Memory B cell (primary cell): ENCODE measurements at regions not wholly inside any gene's neighbourhood (a gene's known extent, or its start where the extent isn't known, plus 50 kb on each side); places are given as distances from the start of the nearest gene placed in this dataset.
"Not testable (repeated sequence)": the region's sequence is repeated elsewhere in the genome, so short reads cannot be mapped to it uniquely, and the experiment has no call there.

ENCODE experiments used
- ATAC-seq: fragments of 150-1000 bp; cut with Tn5 transposase; 2 replicates; pipeline ENCODE4 v1.10.0; 2021; ENCODE audit warnings: low read depth, mild to moderate bottlenecking, moderate library complexity
- DNase-seq, 2 donors: peaks; one replicate each; pipeline ENCODE4 v3.0.0; 2022; ENCODE audit warnings: low spot score in 2 of 2
- H3K27ac Mint-ChIP-seq: one replicate; pipeline ENCODE4 v1.8.0; 2022; ENCODE audit warnings: mild to moderate bottlenecking, moderate library complexity, mixed read lengths
- H3K27me3 Mint-ChIP-seq: one replicate; pipeline ENCODE4 v1.8.0; 2022; ENCODE audit warnings: mixed read lengths
- H3K36me3 Mint-ChIP-seq: one replicate; pipeline ENCODE4 v1.8.0; 2022; ENCODE audit warnings: mild to moderate bottlenecking, mixed read lengths
- H3K4me1 Mint-ChIP-seq: one replicate; pipeline ENCODE4 v1.8.0; 2022; ENCODE audit warnings: mixed read lengths
- H3K4me3 Mint-ChIP-seq: one replicate; pipeline ENCODE4 v1.8.0; 2022; ENCODE audit warnings: mild to moderate bottlenecking, moderate library complexity, mixed read lengths
- H3K9me3 Mint-ChIP-seq: one replicate; pipeline ENCODE4 v1.8.0; 2022; ENCODE audit warnings: mixed read lengths

DNA sequence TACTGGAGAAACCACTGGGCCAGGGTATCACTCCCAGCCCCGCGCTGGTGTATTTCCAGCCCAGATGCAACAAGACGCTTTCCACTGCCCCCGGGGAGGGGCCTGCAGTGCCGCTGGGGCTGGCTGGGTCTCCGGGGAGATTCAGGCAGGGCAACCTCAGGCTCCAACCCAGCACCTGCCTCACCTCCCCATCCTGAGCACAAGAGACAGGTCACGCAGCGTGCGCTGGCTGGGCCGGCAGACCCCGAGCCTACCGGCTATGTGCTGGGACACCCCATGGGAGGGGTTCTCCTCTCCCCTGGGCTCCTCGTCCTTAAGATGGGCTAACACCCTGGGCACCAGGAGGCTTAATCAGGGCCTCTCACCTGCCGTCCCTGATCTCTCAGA, 80.9 kb downstream of the RFLNA start:
- Mint-ChIP-seq H3K4me3 (no peak overlapping the region), H3K9me3 (no peaks in the 10 kb centered on the region), H3K27ac (no peak overlapping the region), H3K27me3 (no peaks in the 10 kb centered on the region), H3K4me1 (peaks cover 2% of the 10 kb centered on the region), H3K36me3 (peaks cover 9% of the 10 kb centered on the region)
- DNase-seq = no peak
- no peak for ATAC-seq

DNA sequence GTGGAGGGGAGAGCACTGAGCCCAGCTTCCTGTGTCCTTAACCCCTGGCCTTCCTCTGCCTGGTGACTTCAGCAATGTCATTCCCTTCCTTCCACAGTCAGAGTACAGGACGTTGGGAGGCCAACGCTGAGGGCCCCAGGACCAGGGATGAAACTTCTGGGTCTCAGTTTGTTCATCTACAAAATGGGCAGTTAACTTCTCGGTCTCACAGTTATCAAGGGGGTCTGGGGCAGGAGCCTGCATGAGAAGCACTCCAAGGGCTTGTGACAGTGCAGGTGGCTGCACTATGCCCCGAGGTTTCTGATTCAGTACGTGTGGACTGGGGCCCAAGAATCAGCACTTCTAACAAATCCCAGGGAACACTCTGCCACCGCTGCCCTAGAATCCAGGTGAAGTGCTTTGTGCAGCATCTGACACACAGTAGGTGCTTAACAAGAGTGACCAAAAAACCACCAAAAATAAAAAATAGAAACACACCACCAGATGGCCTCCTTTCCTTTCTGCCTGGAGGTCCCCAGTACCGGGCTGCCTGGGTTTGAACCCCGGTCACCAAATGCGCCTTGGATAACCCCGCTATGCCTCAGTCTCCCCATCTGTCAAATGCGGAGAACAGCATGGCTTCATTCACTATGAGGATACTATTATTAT, 80.4 kb downstream of the RFLNA start:
- no peak for ATAC-seq
- Mint-ChIP-seq H3K27ac (no peak overlapping the region), H3K4me3 (no peak overlapping the region), H3K36me3 (peaks cover 9% of the 10 kb centered on the region), H3K27me3 (no peaks in the 10 kb centered on the region), H3K4me1 (peaks cover 2% of the 10 kb centered on the region), H3K9me3 (no peaks in the 10 kb centered on the region)
- no peak for DNase-seq

DNA sequence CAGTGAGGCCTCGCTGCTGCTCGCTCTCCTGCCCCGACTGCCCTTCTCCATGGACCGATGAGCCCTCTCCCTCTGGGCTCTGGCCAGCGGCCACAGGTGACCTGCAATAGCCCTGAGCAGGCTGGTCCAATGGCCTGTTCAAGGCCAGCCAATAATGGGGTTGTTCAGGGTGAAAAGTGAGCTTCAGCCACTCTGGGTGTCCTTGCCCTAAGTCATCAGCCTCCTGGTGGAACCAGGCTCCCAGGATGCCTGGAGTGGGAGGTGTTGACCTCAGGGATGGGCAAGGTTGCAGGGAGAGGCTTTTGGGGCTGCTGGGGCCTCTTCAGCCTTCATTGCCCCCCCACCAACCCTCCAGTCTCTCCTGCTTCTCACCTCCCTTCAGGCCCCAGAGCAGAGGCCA, 79.7 kb downstream of the RFLNA start:
- H3K27ac Mint-ChIP-seq = no peak overlapping the region
- H3K36me3 Mint-ChIP-seq = peaks cover 7% of the 10 kb centered on the region
- peaks cover 2% of the 10 kb centered on the region for H3K4me1 Mint-ChIP-seq
- ATAC-seq (no peak), DNase-seq (no peak)
- H3K9me3 Mint-ChIP-seq = no peaks in the 10 kb centered on the region
- no peak overlapping the region for H3K4me3 Mint-ChIP-seq
- H3K27me3 Mint-ChIP-seq = no peaks in the 10 kb centered on the region

DNA sequence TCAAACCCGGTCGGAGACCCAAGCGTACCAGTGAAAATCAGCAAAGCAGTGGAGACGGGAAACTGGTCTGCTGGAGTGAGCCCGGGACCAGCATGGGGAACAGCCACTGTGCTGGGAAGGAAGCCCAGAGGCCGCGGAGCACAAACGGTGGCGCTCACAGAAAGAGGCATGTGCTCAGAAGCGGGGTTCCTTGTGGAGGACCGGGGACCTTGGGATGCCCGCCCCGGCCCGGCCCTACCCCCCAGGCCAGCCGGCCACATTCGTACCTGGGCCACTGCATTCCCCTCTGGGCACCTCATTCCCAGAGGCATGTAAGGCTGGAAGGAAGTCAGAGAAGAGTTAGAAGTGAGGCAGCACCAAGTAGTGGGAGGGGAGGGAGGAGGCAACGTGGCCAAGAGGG, 79.3 kb downstream of the RFLNA start:
- H3K4me1 Mint-ChIP-seq = peaks cover 2% of the 10 kb centered on the region
- no peaks in the 10 kb centered on the region for H3K27me3 Mint-ChIP-seq
- H3K36me3 Mint-ChIP-seq = peaks cover 7% of the 10 kb centered on the region
- ATAC-seq (no peak), DNase-seq (no peak)
- no peaks in the 10 kb centered on the region for H3K9me3 Mint-ChIP-seq
- no peak overlapping the region for H3K27ac Mint-ChIP-seq
- H3K4me3 Mint-ChIP-seq = no peak overlapping the region

DNA sequence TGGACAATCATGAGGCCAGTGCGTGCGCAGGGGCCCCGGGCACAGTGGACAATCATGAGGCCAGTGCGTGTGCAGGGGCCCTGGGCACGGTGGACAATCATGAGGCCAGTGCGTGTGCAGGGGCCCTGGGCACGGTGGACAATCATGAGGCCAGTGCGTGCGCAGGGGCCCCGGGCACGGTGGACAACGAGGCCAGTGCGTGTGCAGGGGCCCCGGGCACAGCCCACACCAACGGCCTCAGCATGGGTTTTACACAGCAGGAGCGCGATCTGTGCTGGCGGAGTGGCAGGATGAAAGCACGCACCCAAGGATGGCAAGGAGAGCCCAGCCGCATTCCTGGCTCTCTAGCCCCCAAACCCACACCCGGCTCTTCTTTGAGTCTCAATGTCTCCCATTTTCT, 78.8 kb downstream of the RFLNA start:
- H3K36me3 Mint-ChIP-seq, H3K4me3 Mint-ChIP-seq, H3K4me1 Mint-ChIP-seq, H3K27ac Mint-ChIP-seq, H3K27me3 Mint-ChIP-seq, ATAC-seq, DNase-seq, H3K9me3 Mint-ChIP-seq: not testable (repeated sequence)

DNA sequence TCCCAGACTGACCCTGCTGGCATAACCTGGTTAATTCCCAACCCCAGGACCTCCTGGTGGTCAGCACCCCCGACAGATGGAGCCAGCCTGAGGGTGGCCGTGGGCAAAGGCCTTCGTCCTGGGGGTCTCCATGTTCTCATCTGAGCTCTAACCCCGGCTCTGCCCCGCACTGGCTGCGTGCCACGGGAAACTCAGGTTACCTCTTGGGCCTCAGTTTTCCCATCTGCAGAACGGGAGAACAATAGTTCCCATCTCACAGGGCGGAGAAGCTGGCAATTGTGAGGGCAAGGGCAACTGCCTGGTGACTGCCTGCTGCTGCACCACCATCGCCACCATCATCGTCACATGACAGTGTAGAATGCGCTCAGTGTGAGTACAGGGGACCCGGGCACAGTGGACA, 77.9 kb downstream of the RFLNA start:
- Mint-ChIP-seq H3K27me3 (no peaks in the 10 kb centered on the region), H3K36me3 (peaks cover 9% of the 10 kb centered on the region), H3K9me3 (no peaks in the 10 kb centered on the region), H3K4me1 (peaks cover 2% of the 10 kb centered on the region), H3K27ac (no peak overlapping the region), H3K4me3 (no peak overlapping the region)
- ATAC-seq (no peak), DNase-seq (no peak)

DNA sequence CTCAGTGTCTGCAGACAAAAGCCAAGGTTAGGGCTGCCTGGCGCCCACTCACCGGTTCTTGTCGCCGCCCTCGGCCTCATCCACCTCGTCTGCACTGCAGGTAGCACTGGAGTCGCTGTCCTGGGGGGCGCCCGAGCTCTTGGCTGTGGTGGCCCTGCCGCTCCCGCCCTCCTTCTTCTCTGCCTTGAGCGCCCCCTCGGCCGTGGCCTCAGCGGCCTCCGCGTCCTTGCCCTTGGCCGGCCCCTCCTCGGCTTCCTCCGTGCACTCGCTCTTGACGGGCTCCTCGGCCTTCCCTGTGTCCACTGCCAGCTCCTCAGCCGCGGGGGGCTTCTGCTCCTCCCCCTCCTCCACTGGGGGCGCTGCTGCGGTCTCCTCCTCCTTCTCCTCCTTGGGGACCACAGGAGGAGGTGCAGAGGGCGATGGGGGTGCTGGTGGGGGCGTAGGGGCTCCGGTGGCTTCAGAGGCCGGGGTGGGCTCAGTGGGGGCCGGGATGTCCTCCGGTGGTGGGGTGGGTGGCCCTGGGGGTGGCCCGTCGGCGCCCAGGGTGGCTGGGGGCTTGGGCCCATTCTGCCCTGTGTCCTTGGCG, 77.2 kb downstream of the RFLNA start:
- Mint-ChIP-seq H3K36me3 (peaks cover 7% of the 10 kb centered on the region), H3K9me3 (no peaks in the 10 kb centered on the region), H3K27me3 (no peaks in the 10 kb centered on the region), H3K27ac (no peak overlapping the region), H3K4me1 (peaks cover 2% of the 10 kb centered on the region), H3K4me3 (no peak overlapping the region)
- ATAC-seq (no peak), DNase-seq (no peak)

DNA sequence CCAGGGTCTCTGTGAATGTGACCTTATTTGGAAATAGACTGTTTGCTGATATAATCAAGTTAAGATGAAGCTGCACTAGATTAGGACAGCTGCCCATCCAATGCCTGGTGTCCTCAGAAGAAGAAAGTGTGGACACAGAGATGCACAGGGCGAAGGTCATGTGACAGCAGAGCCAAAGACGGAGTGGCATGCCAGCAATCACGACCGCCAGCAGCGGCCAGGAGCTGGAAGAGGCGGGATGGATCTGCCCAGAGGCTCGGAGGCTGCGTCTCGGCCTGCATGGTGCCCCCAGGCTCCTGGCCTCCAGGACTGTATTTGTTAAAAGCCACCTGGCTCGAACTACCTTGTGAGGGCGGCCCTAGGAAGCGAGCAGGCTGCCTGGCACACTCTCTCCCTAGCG, 76.5 kb downstream of the RFLNA start:
- H3K27me3 Mint-ChIP-seq = no peaks in the 10 kb centered on the region
- ATAC-seq = no peak

DNA sequence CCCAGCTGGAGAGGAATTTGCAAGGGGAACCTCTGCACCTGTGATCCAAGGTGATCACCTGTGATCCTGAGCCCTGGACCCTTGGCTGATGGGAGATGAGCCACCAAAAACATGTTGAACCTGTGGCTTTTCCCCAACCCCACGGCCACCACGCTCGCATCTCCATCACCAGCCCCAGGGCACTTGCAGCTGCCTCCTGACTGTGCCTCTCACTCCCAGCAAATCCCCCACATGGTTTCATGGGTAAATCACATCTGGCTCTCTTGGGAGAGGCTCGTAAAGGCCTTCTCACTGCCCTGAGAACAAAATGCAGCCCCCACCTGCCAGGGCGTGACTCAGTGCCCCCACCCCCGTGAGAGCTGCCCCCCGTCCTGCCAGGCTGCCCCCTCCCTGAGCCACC, 76.0 kb downstream of the RFLNA start:
- peaks cover 7% of the 10 kb centered on the region for H3K36me3 Mint-ChIP-seq
- no peak overlapping the region for H3K4me3 Mint-ChIP-seq
- no peak for ATAC-seq
- DNase-seq = no peak
- H3K27me3 Mint-ChIP-seq = no peaks in the 10 kb centered on the region
- H3K4me1 Mint-ChIP-seq = no peaks in the 10 kb centered on the region
- no peak overlapping the region for H3K27ac Mint-ChIP-seq
- H3K9me3 Mint-ChIP-seq = no peaks in the 10 kb centered on the region

More for the DNA sequence above, 76.5 kb downstream of the RFLNA start:
- Mint-ChIP-seq H3K4me3 (no peak overlapping the region), H3K4me1 (no peaks in the 10 kb centered on the region), H3K27ac (no peak overlapping the region), H3K36me3 (peaks cover 7% of the 10 kb centered on the region), H3K9me3 (no peaks in the 10 kb centered on the region)
- no peak for DNase-seq

DNA sequence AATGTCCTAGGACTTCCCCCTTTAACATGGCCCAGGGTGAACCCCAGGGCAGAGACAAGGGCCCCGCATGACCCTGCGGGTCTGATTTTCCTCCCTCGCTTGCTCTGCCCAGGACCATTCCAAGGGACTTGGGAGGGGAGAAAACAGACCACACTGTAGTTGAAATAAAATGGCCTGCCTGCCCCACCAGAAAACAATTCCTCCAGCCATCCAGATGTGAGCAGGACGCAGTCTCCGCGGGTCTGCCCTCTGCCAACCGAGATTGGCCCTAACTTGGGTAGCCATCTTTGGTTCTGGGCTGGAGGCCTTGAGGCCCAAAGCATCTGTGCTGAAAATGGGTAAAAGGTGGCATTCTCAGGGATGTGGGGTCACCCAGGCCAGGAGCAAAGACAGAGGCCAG, 75.5 kb downstream of the RFLNA start:
- no peak overlapping the region for H3K4me3 Mint-ChIP-seq
- ATAC-seq (no peak), DNase-seq (no peak)
- no peaks in the 10 kb centered on the region for H3K9me3 Mint-ChIP-seq
- no peaks in the 10 kb centered on the region for H3K27me3 Mint-ChIP-seq
- H3K4me1 Mint-ChIP-seq = no peaks in the 10 kb centered on the region
- peaks cover 7% of the 10 kb centered on the region for H3K36me3 Mint-ChIP-seq
- no peak overlapping the region for H3K27ac Mint-ChIP-seq

DNA sequence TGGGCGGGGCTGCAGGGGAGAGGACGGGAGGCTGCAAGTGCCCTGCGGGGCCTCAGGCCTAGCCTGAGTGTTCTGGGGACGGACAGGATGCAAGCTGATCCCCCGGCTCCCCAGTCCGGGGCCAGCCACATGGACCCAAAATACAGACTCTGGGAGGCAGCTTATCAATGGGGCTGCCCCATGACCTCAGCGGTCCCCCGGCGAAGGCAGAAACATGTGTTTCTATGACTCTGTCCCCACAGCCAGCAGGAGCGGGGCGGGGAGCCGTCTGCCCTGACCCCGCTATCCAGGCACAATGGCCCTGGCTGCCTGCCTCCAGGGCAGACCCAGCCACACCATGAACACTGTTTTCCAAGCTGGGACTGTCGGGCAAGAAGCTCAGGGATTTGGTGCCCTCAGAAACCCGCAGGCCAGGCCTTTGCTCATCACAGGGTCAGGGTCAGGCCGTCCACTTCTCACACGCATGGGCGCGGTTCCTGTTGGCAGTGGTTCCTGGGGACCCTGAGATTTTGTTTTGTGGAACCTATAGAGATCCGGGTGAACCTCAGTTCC, 75.0 kb downstream of the RFLNA start:
- Mint-ChIP-seq H3K4me3 (no peak overlapping the region), H3K36me3 (peaks cover 7% of the 10 kb centered on the region), H3K4me1 (no peaks in the 10 kb centered on the region), H3K9me3 (no peaks in the 10 kb centered on the region), H3K27me3 (no peaks in the 10 kb centered on the region), H3K27ac (no peak overlapping the region)
- ATAC-seq = no peak
- DNase-seq = no peak

DNA sequence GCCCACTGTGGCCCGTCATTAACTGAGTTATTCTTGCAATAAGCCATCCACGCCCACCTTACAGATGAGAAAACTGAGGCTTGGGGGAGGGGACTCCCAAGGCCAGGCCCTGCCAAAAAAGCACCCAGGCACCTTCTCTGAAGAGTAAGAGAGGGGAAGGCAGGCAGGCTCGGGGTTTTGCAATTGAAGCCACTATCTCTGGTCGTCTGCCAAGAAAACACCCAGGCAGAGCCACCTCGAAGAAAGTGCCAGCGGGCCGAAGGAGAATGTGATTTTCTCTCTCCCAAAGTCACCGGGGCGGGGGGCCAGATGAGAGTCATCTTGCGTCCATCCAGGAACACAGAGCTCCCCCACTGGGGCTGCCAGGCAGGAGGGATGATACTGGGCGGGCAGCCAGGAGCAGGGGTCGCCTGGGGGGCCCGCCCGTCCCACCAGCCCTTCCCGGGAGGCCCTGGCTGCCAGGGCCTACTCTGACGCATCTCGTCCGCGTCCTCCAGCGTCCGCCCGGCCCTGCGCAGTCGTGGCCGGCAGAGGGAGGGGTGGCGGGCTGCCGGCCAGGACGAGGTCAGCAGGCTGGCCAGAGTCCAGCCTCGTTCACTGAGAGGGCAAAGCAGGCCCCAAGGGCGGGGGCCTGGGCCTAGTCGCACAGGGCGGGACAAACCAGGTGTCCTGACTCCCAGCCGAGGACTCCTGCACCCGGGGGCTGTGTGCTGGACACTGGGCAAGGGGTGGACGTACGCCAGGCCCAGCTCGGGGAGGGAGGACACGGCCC, 74.3 kb downstream of the RFLNA start:
- ATAC-seq (no peak), DNase-seq (no peak)
- Mint-ChIP-seq H3K27ac (peak overlapping the region; percentile 70), H3K9me3 (no peaks in the 10 kb centered on the region), H3K27me3 (no peaks in the 10 kb centered on the region), H3K36me3 (peaks cover 7% of the 10 kb centered on the region), H3K4me1 (no peaks in the 10 kb centered on the region), H3K4me3 (no peak overlapping the region)

DNA sequence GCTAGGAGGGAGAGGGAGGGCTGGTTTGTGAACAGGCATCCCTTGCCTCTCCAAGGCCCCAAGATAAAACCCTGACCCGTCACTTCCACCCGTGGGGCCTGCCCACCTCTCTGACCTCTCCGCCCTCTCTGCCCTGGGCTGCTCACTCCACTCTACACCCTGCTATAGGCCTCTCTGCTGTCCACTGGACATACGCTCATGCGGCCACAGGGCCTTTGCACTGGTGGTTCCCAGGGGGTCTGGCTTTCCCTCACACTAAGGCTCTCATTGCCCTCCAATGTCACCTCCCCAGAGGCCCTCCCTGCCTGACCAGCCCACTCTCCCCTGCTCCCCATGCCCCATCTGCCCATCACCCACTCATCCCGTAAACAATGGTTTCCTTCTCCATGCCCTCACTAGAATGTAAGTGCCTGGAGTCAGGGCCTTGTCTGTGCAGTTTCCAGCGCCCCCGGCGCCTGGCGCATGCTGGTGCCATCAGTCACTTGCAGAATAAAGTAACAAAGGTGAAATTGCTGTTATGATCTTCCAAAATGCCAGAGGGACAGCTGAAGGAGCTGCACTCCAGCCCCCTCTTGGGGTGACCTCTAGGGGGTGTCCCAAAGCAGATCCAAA, 73.6 kb downstream of the RFLNA start:
- no peaks in the 10 kb centered on the region for H3K4me1 Mint-ChIP-seq
- no peak for ATAC-seq

DNA sequence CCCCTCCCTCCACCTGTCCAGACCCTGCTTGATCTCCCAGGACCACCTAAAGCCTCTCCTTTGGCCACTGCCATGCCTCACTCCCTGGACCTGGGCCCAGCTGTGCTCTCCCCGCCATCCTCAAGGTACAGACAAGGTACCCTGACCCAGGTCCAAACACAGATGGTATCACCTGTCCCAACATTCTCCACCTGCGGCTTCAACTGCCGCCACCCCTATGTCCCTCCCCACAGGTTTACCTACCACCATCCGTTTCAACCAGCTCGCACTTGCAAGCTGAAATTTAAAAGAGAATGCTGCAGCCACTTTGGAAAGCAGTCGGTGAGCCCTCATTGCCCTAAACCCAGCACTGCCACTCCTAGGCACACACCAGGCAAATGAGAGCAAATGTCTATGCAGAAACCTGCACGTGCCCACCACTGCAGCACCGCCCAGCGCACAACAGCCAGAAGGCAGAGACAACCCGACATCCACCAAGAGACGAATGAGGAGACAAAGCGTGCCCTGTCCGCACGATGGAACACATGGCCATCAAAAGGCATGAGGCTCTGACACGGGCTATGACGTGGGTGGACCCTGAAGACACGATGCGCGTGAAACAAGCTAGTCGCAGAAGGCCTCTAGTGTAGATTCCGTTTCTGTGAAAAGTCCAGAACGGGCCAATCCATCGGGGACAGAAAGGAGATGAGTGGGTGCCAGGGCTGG, 71.0 kb downstream of the RFLNA start:
- ATAC-seq (no peak), DNase-seq (no peak)
- Mint-ChIP-seq H3K4me3 (no peak overlapping the region), H3K27ac (peak overlapping the region; percentile 12), H3K4me1 (no peaks in the 10 kb centered on the region), H3K36me3 (peaks cover 5% of the 10 kb centered on the region), H3K27me3 (no peaks in the 10 kb centered on the region), H3K9me3 (no peaks in the 10 kb centered on the region)

More for the DNA sequence above, 73.6 kb downstream of the RFLNA start:
- H3K27me3 Mint-ChIP-seq = no peaks in the 10 kb centered on the region
- no peaks in the 10 kb centered on the region for H3K9me3 Mint-ChIP-seq
- peak overlapping the region; percentile 70 for H3K27ac Mint-ChIP-seq
- peaks cover 7% of the 10 kb centered on the region for H3K36me3 Mint-ChIP-seq
- H3K4me3 Mint-ChIP-seq = no peak overlapping the region
- DNase-seq = no peak
